ENCODE measurements at regions not wholly inside any gene's neighbourhood (a gene's known extent, or its start where the extent isn't known, plus 50 kb on each side); places are given as distances from the start of the nearest gene placed in this dataset.
"Not testable (repeated sequence)": the region's sequence is repeated elsewhere in the genome, so short reads cannot be mapped to it uniquely, and the experiment has no call there.

DNA sequence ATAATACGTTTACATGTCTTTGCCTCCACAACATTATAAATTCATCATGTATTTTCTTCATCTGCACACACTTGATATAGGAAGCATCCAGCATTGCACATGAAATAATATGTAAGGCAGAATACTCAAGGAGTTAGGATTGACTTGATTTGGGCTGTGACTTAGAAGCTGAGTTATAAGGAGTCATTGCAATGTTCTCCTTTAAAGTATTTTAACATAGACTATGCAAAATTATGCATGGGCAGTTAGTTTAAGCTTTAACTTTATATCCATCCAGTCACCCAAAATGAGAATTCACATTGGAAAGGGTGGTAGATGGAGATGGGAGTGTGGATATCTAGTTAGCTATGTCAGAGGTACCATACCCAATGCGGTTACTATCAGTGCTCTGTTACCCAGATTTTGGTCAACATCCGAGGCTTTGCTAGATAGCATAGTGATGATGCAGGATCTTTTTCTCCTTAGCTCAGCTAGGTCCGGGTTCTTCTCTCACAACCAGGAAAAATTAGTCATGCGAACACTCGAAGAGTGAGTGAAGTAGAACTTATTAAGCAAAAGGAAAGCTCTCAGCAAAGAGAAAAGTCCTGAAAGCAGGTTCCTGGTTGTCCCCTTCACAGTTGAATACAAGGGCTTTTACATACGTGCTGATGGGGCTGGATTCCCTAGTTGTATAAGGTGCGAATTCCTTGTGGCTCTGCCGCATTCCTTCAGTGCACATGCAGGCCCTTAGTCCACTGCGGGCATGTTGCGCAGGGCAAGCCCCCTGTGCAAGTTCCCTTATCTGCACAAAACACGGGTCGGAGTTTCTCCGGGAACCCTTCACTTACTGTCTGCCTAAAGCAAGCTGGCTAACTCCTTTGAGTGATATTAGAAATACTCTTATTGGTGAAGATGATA is 73.1 kb upstream of the FAM20A start:
- DNase-seq (ENCODE audit: low spot score): no peak
- TF ChIP-seq EZH2phosphoT487 (IDR thresholded peaks at IDR 0.05; ENCODE audit: low read depth, severe bottlenecking, unreplicated experiment) (no peak), EZH2 (IDR thresholded peaks at IDR 0.05; ENCODE audit: borderline replicate concordance) (no peak)
- TF ChIP-seq, protein P1, sequence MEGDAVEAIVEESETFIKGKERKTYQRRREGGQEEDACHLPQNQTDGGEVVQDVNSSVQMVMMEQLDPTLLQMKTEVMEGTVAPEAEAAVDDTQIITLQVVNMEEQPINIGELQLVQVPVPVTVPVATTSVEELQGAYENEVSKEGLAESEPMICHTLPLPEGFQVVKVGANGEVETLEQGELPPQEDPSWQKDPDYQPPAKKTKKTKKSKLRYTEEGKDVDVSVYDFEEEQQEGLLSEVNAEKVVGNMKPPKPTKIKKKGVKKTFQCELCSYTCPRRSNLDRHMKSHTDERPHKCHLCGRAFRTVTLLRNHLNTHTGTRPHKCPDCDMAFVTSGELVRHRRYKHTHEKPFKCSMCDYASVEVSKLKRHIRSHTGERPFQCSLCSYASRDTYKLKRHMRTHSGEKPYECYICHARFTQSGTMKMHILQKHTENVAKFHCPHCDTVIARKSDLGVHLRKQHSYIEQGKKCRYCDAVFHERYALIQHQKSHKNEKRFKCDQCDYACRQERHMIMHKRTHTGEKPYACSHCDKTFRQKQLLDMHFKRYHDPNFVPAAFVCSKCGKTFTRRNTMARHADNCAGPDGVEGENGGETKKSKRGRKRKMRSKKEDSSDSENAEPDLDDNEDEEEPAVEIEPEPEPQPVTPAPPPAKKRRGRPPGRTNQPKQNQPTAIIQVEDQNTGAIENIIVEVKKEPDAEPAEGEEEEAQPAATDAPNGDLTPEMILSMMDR (IDR thresholded peaks at IDR 0.05; ENCODE audit: poor library complexity): no peak
- Histone ChIP-seq H3K27me3 (no peaks in the 10 kb centered on the region), H2AFZ (no peak overlapping the region), H3K4me2 (no peak overlapping the region), H3K9me2 (replicated peaks; ENCODE audit: insufficient read depth) (no peaks in the 10 kb centered on the region), H4K20me1 (ENCODE audit: insufficient read depth, poor library complexity, severe bottlenecking) (no peaks in the 10 kb centered on the region), H3K36me3 (replicated peaks; ENCODE audit: insufficient read depth, low read depth) (no peaks in the 10 kb centered on the region), H3K27ac (no peak overlapping the region), H3K79me2 (no peaks in the 10 kb centered on the region), H3K9me3 (ENCODE audit: low read depth) (no peaks in the 10 kb centered on the region), H3K4me3 (no peak overlapping the region), H3K4me1 (ENCODE audit: insufficient read depth) (no peaks in the 10 kb centered on the region)
- WGBS (ENCODE audit: low lambda C conversion rate, missing lambda C conversion rate): 86% methylated on average over 14 of the region's 14 CpGs

DNA sequence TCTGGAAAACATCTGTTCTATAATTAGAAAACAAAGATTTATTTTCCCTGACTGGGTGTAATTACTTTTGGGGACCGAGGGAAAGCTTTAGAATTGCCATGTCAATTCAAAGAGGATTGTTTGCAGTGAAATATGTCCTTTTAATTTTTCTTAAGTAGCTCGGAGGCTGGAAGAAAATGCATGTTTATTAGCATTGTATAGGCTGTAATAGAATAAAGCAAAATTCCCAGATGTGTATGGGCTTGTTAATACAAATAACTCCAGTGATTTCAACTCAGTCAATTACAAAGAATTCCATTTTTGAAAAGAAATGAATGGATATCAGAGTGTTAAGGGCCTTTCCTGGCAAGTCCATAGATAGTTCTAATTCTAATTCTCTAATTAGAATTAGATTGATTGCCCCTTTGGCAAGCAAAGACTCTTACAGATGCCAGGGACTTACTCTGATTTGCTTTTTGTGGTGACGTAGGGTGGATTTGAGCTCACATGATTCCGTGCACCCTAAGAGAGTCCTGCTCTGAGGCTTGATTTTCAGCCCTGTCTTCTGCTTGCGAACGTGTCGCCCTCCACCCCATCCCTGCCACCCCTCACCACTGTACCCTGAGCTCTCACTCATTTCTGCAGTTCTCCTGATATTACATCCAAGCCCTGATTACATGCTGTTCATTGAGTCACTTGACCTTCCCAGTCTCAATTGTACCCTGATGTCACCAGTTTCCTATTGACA is 70.0 kb upstream of the FAM20A start:
- no peak overlapping the region for H3K4me2 ChIP-seq
- H3K9me3 ChIP-seq (ENCODE audit: low read depth): no peaks in the 10 kb centered on the region
- no peaks in the 10 kb centered on the region for H3K36me3 ChIP-seq (replicated peaks; ENCODE audit: insufficient read depth, low read depth)
- no peaks in the 10 kb centered on the region for H3K9me2 ChIP-seq (replicated peaks; ENCODE audit: insufficient read depth)
- H3K4me1 ChIP-seq (ENCODE audit: insufficient read depth): no peaks in the 10 kb centered on the region
- WGBS (ENCODE audit: low lambda C conversion rate, missing lambda C conversion rate): 86% methylated on average over 7 of the region's 7 CpGs
- no peak overlapping the region for H3K4me3 ChIP-seq
- no peak for DNase-seq (ENCODE audit: low spot score)
- H4K20me1 ChIP-seq (ENCODE audit: insufficient read depth, poor library complexity, severe bottlenecking): no peaks in the 10 kb centered on the region
- H3K79me2 ChIP-seq: no peaks in the 10 kb centered on the region
- TF ChIP-seq, protein P1 (IDR thresholded peaks at IDR 0.05; ENCODE audit: poor library complexity): no peak
- TF ChIP-seq EZH2phosphoT487 (IDR thresholded peaks at IDR 0.05; ENCODE audit: low read depth, severe bottlenecking, unreplicated experiment): no peak
- TF ChIP-seq EZH2 (IDR thresholded peaks at IDR 0.05; ENCODE audit: borderline replicate concordance): no peak
- H2AFZ ChIP-seq: no peak overlapping the region
- no peaks in the 10 kb centered on the region for H3K27me3 ChIP-seq
- no peak overlapping the region for H3K27ac ChIP-seq

DNA sequence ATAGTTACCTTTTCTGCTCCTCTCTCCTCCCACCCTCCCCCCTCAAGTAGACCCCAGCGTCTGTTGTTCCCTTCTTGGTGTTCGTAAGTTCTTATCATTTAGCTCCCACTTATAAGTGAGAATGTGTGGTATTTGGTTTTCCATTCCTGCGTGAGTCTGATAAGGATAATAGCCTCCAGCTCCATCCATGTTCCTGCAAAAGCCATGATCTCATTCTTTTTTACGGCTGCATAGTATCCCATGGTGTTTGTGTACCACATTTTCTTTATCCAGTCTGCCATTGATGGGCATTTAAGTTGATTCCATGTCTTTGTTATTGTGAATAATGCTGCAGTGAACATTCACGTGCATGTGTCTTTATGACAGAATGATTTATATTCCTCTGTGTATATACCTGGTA is 65.3 kb upstream of the FAM20A start:
- H3K4me2 ChIP-seq; H3K79me2 ChIP-seq; H4K20me1 ChIP-seq (ENCODE audit: insufficient read depth, poor library complexity, severe bottlenecking); H3K27me3 ChIP-seq; H3K4me3 ChIP-seq; H3K36me3 ChIP-seq (replicated peaks; ENCODE audit: insufficient read depth, low read depth); H3K4me1 ChIP-seq (ENCODE audit: insufficient read depth); H3K27ac ChIP-seq; H3K9me3 ChIP-seq (ENCODE audit: low read depth); DNase-seq (ENCODE audit: low spot score); H3K9me2 ChIP-seq (replicated peaks; ENCODE audit: insufficient read depth); H2AFZ ChIP-seq: not testable (repeated sequence)
- 66% methylated on average over 5 of the region's 5 CpGs for WGBS (ENCODE audit: low lambda C conversion rate, missing lambda C conversion rate)

DNA sequence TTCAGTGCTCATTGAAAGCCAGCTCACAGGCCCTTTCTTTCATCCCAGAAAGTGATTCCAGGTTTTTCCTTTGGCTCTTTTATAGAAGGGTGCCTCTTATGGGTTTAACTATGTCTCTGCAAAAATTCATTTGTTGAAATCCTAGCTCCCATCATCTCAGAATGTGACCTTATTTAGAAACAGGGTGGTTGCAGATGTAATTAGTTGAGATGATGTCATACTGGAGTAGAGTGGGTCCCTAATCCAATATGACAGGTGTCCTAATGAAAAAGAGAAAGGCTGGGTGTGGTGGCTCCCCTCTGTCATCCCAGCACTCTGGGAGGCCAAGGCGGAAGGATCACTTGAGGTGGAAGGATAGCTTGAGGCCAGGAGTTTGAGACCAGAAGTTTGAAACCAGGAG is 64.2 kb upstream of the FAM20A start:
- Histone ChIP-seq H3K36me3 (replicated peaks; ENCODE audit: insufficient read depth, low read depth) (no peaks in the 10 kb centered on the region), H3K4me1 (ENCODE audit: insufficient read depth) (no peaks in the 10 kb centered on the region), H3K4me2 (no peak overlapping the region), H3K9me2 (replicated peaks; ENCODE audit: insufficient read depth) (no peaks in the 10 kb centered on the region), H3K9me3 (ENCODE audit: low read depth) (no peaks in the 10 kb centered on the region), H3K27ac (no peak overlapping the region), H3K4me3 (no peak overlapping the region), H3K79me2 (no peaks in the 10 kb centered on the region), H2AFZ (no peak overlapping the region), H3K27me3 (no peaks in the 10 kb centered on the region), H4K20me1 (ENCODE audit: insufficient read depth, poor library complexity, severe bottlenecking) (no peaks in the 10 kb centered on the region)
- 100% methylated on average over 1 of the region's 1 CpG for WGBS (ENCODE audit: low lambda C conversion rate, missing lambda C conversion rate)
- no peak for DNase-seq (ENCODE audit: low spot score)
- TF ChIP-seq EZH2phosphoT487 (IDR thresholded peaks at IDR 0.05; ENCODE audit: low read depth, severe bottlenecking, unreplicated experiment) (no peak), EZH2 (IDR thresholded peaks at IDR 0.05; ENCODE audit: borderline replicate concordance) (no peak)
- TF ChIP-seq, protein P1 (IDR thresholded peaks at IDR 0.05; ENCODE audit: poor library complexity): no peak

Measured in hepatocyte (in vitro differentiated cells).